Endodermal cell (in vitro differentiated cells): ENCODE measurements at regions not wholly inside any gene's neighbourhood (a gene's known extent, or its start where the extent isn't known, plus 50 kb on each side); places are given as distances from the start of the nearest gene placed in this dataset.

Experiments
- DNase-seq: peaks from one replicate; pipeline ENCODE4 v3.0.0-alpha.2; 2017
- H3K27ac ChIP-seq: 2 replicates; pipeline ENCODE4 v1.5.1; 2013; ENCODE audit warnings: mild to moderate bottlenecking, low read depth, low read length, moderate library complexity
- H3K27me3 ChIP-seq: 2 replicates; pipeline ENCODE4 v1.6.1; 2013; ENCODE audit warnings: mild to moderate bottlenecking, low read length, moderate library complexity; ENCODE audit not compliant: insufficient read depth, control insufficient read depth, poor library complexity, severe bottlenecking
- H3K36me3 ChIP-seq: 2 replicates; pipeline ENCODE4 v1.7.0; 2013; ENCODE audit warnings: mild to moderate bottlenecking, low read length, moderate library complexity; ENCODE audit not compliant: control insufficient read depth, insufficient read depth
- H3K4me1 ChIP-seq: one replicate; pipeline ENCODE4 v1.7.0; 2013; ENCODE audit warnings: low read length; ENCODE audit not compliant: control insufficient read depth, insufficient read depth
- H3K4me3 ChIP-seq: 2 replicates; pipeline ENCODE4 v1.5.1; 2013; ENCODE audit warnings: mild to moderate bottlenecking, low read length, moderate library complexity
- H3K9ac ChIP-seq: 2 replicates; pipeline ENCODE4 v1.6.1; 2013; ENCODE audit warnings: mild to moderate bottlenecking, low read length, moderate library complexity; ENCODE audit not compliant: poor library complexity, severe bottlenecking; ENCODE audit errors: extremely low read depth
- H3K9me3 ChIP-seq: 2 replicates; pipeline ENCODE4 v1.6.1; 2013; ENCODE audit warnings: mild to moderate bottlenecking, low read length, moderate library complexity; ENCODE audit not compliant: control insufficient read depth
- H3K27ac Mint-ChIP-seq: 2 replicates; pipeline ENCODE4 v1.8.0; 2020; ENCODE audit warnings: mixed read lengths
- H3K27me3 Mint-ChIP-seq: 2 replicates; pipeline ENCODE4 v1.8.0; 2021; ENCODE audit warnings: mild to moderate bottlenecking, mixed read lengths; ENCODE audit not compliant: insufficient read depth
- H3K36me3 Mint-ChIP-seq: 2 replicates; pipeline ENCODE4 v1.8.0; 2020; ENCODE audit warnings: low read depth, mixed read lengths
- H3K4me1 Mint-ChIP-seq: 2 replicates; pipeline ENCODE4 v1.8.0; 2020; ENCODE audit warnings: mixed read lengths
- H3K4me3 Mint-ChIP-seq: 2 replicates; pipeline ENCODE4 v1.8.0; 2020; ENCODE audit warnings: mild to moderate bottlenecking, moderate library complexity, mixed read lengths
- H3K9me3 Mint-ChIP-seq: 2 replicates; pipeline ENCODE4 v1.8.0; 2020; ENCODE audit warnings: mild to moderate bottlenecking, mixed read lengths
- CTCF ChIP-seq: fragments of 200-600 bp; sonication (generic); conservative IDR thresholded peaks from 2 replicates; pipeline ENCODE4 v1.5.0; 2021; ENCODE audit warnings: antibody characterized with exemption, mild to moderate bottlenecking
- WGBS, 2 experiments: methylation state at CpG; one replicate each; pipeline versions ENCODE4 v1.1.5 to v1.1.7; 2013; ENCODE audit warnings: missing lambda C conversion rate in 2 of 2, mixed read lengths in 1 of 2; ENCODE audit not compliant: insufficient coverage in 1 of 2, insufficient read length in 1 of 2; 5-methylcytosine and 5-hydroxymethylcytosine counted together

DNA sequence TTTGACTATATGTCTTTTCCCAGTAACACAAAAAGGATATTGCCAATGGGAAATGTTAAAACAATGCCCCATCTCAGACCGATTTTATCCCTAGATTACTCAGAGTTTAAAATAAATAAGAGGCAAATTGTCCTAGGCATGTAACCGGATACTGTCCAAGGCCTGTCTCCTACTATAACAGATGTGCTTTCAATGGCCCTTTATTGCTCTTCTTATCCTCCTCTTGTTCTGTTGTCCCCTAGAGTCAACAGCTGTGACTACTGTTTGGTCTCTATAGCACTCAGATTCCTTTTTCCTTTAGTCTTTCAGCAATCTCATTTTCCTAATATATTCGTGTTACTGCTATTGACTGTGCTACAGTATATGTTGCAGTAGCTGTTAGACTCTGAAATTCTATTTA is 66.8 kb upstream of the PLS3 start:
- H3K4me1 ChIP-seq: no peaks in the 10 kb centered on the region
- no peak for TF ChIP-seq CTCF
- no peak overlapping the region for H3K9ac ChIP-seq
- H3K4me3 Mint-ChIP-seq: no peak overlapping the region
- WGBS, 2 experiments: 69 to 80% methylated on average over 1 to 2 of the region's 3 CpGs
- H3K9me3 Mint-ChIP-seq: no peaks in the 10 kb centered on the region
- H3K27ac Mint-ChIP-seq: no peak overlapping the region
- no peaks in the 10 kb centered on the region for H3K27me3 Mint-ChIP-seq
- H3K4me3 ChIP-seq: no peak overlapping the region
- no peaks in the 10 kb centered on the region for H3K4me1 Mint-ChIP-seq
- no peaks in the 10 kb centered on the region for H3K36me3 Mint-ChIP-seq
- DNase-seq: no peak
- no peak overlapping the region for H3K27ac ChIP-seq
- no peaks in the 10 kb centered on the region for H3K27me3 ChIP-seq
- H3K9me3 ChIP-seq: no peaks in the 10 kb centered on the region
- H3K36me3 ChIP-seq: no peaks in the 10 kb centered on the region

GRCh38 chrX:115499112-115499805 is 61.7 kb upstream of the PLS3 start:
- H3K4me1 ChIP-seq: no peaks in the 10 kb centered on the region
- no peak overlapping the region for H3K27ac ChIP-seq
- H3K27me3 ChIP-seq: no peaks in the 10 kb centered on the region
- H3K36me3 ChIP-seq: no peaks in the 10 kb centered on the region
- H3K9me3 ChIP-seq: no peaks in the 10 kb centered on the region
- Mint-ChIP-seq H3K4me3 (no peak overlapping the region), H3K36me3 (no peaks in the 10 kb centered on the region), H3K27me3 (no peaks in the 10 kb centered on the region), H3K27ac (no peak overlapping the region), H3K4me1 (no peaks in the 10 kb centered on the region), H3K9me3 (no peaks in the 10 kb centered on the region)
- no peak for DNase-seq
- H3K9ac ChIP-seq: no peak overlapping the region
- H3K4me3 ChIP-seq: no peak overlapping the region
- 60 to 86% methylated on average over 1 to 3 of the region's 3 CpGs for WGBS, 2 experiments
- TF ChIP-seq CTCF: no peak

- H3K27me3 Mint-ChIP-seq: no peaks in the 10 kb centered on the region
- no peak overlapping the region for H3K4me3 ChIP-seq
- 66% methylated on average over 3 of the region's 3 CpGs; no CpG with 5 or more reads in 1 of the 2 experiments for WGBS, 2 experiments
- no peaks in the 10 kb centered on the region for H3K27me3 ChIP-seq
- no peaks in the 10 kb centered on the region for H3K4me1 ChIP-seq
- H3K27ac Mint-ChIP-seq: no peak overlapping the region
- H3K36me3 ChIP-seq: no peaks in the 10 kb centered on the region
- H3K9ac ChIP-seq: no peak overlapping the region
- no peaks in the 10 kb centered on the region for H3K36me3 Mint-ChIP-seq
- TF ChIP-seq CTCF: no peak
- H3K9me3 ChIP-seq: no peaks in the 10 kb centered on the region
- no peak overlapping the region for H3K4me3 Mint-ChIP-seq
- DNase-seq: no peak
- H3K4me1 Mint-ChIP-seq: no peaks in the 10 kb centered on the region
- no peaks in the 10 kb centered on the region for H3K9me3 Mint-ChIP-seq
- H3K27ac ChIP-seq: no peak overlapping the region
Observed at GRCh38 chrX:115503099-115503498, 57.9 kb upstream of the PLS3 start.
